Naive thymus-derived CD8-positive, alpha-beta T cell (primary cell): ENCODE measurements at regions not wholly inside any gene's neighbourhood (a gene's known extent, or its start where the extent isn't known, plus 50 kb on each side); places are given as distances from the start of the nearest gene placed in this dataset.

ENCODE experiments used
- ATAC-seq, 2 donors: fragments of 150-1000 bp; cut with Tn5 transposase in 1 of 2; sonication (Bioruptor Pico), chemical (Tn5 transposase) in 1 of 2; 1 replicate in 1 of 2; 2 replicates in 1 of 2; pipeline ENCODE4 v1.10.0; 2021; ENCODE audit warnings: mild to moderate bottlenecking in 2 of 2, moderate library complexity in 2 of 2
- POLR2A ChIA-PET: fragments of 350-600 bp; sonication (Branson Sonifier 250); formaldehyde crosslinking; loops from one replicate; lab custom pipeline; 2021; ENCODE audit warnings: antibody characterized with exemption; lab: Charles Lee
- DNase-seq, 10 donors: peaks; one replicate each; pipeline versions ENCODE4 v3.0.0 to v3.0.0-alpha.2; 2020 to 2022
- H3K27ac Mint-ChIP-seq, 10 donors: one replicate each; pipeline ENCODE4 v1.8.0; 2020 to 2022; ENCODE audit warnings: mild to moderate bottlenecking in 10 of 10, mixed read lengths in 10 of 10, moderate library complexity in 4 of 10, inconsistent platforms in 1 of 10
- H3K27me3 Mint-ChIP-seq, 5 donors: one replicate each; pipeline ENCODE4 v1.8.0; 2021 to 2022; ENCODE audit warnings: mixed read lengths in 5 of 5
- H3K36me3 Mint-ChIP-seq, 3 donors: one replicate each; pipeline ENCODE4 v1.8.0; 2020 to 2022; ENCODE audit warnings: mixed read lengths in 3 of 3, mild to moderate bottlenecking in 2 of 3, inconsistent platforms in 1 of 3
- H3K4me1 Mint-ChIP-seq, 4 donors: one replicate each; pipeline ENCODE4 v1.8.0; 2021 to 2022; ENCODE audit warnings: mixed read lengths in 4 of 4
- H3K4me3 Mint-ChIP-seq, 10 donors: one replicate each; pipeline ENCODE4 v1.8.0; 2020 to 2022; ENCODE audit warnings: mild to moderate bottlenecking in 10 of 10, mixed read lengths in 10 of 10, moderate library complexity in 6 of 10, inconsistent platforms in 1 of 10
- H3K9me3 Mint-ChIP-seq, 9 donors: one replicate each; pipeline ENCODE4 v1.8.0; 2020 to 2022; ENCODE audit warnings: mixed read lengths in 9 of 9, mild to moderate bottlenecking in 3 of 9, inconsistent platforms in 1 of 9, moderate library complexity in 1 of 9

DNA sequence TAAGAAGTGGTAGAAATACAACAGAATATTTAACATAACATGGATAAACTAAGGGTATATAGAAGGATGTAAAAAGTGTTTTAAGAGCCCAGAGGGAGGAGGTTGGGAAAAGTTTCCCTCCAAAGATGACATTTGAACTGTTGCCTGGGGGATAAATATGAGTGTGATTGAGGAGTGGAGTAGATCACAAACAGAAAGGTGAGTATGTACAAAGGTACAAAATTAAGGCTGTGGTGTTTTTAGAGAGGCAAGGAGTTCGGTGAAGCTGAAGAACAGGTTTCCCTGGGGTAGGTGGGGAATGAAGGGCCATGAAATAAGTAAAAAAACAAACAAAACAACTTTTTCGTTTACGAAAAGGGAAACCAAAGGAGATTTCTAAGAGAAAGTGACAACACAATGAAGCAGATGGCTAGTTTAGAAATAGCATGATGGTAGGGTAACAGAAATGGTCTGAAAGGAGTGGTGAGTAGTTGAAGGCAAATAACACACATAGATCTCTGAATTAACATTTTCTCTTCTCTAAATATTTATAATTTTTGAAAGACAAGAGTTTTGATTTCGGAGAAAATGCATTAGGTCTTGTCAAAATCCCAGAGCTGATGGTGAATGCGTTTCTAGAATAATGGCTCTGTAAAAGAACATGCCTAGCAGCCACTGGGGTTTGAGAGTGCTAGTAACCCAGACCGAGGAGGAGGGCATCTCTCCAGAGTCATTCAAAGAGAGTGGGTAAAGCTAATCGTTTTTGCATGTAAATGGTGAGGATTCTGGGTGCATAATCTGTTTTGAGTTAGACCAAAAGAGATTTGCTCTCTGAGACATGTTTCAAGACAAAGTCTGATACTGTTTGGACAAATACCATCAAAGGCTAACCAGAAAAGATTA, 240.4 kb upstream of the DCN start:
- DNase-seq (no peak), ATAC-seq (no peak)
- no peak overlapping the region for H3K4me3 Mint-ChIP-seq
- no peaks in the 10 kb centered on the region for H3K9me3 Mint-ChIP-seq
- H3K36me3 Mint-ChIP-seq: no peaks in the 10 kb centered on the region
- POLR2A ChIA-PET: no interaction called here
- H3K27me3 Mint-ChIP-seq: peaks cover 0 to 3% (median 0%) of the 10 kb centered on the region in 5 donors
- no peak overlapping the region for H3K27ac Mint-ChIP-seq
- no peaks in the 10 kb centered on the region for H3K4me1 Mint-ChIP-seq

DNA sequence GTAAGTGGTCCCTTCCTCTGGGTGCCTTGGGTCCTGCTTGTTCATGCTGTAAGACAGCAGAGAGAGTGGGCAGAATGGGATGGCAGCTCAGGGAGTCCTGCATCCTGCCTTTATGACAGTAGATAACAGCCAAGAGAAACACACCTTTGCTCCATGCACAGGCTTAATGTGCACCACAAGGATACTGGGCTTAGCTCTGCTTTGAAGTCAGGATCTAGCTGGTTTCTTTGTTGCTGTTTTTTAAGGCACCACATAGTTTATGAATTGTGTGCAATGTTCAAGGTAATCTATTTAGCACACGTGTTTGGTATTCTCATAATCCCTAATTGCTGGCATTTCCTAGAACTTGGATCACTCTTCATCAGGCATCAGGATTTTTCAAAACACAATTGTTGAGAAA, 239.5 kb upstream of the DCN start:
- H3K36me3 Mint-ChIP-seq: no peaks in the 10 kb centered on the region
- no peak overlapping the region for H3K27ac Mint-ChIP-seq
- POLR2A ChIA-PET: no interaction called here
- DNase-seq: no peak
- H3K9me3 Mint-ChIP-seq: no peaks in the 10 kb centered on the region
- no peak for ATAC-seq
- H3K4me3 Mint-ChIP-seq: no peak overlapping the region
- H3K4me1 Mint-ChIP-seq: no peaks in the 10 kb centered on the region
- peaks cover 0 to 3% (median 0%) of the 10 kb centered on the region in 5 donors for H3K27me3 Mint-ChIP-seq

DNA sequence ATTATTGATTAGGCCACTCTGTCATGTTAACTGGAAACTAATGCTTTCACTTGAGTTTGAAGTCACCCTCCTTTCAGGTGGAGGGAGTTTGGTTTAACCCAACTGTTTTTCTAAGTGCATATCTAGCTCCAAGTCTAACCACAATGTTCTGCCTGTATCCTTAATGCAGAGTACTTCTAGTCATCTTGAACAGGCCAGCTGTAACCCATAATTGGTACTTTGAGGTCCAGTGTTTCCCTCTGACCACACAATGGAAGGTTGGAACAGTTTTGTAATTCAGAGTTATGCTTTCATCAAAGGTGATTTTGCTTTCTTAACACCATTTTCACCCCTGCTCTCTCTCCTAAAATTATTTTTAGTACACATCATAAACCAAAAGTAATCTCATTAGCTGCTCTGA, 237.2 kb upstream of the DCN start:
- Mint-ChIP-seq H3K36me3 (no peaks in the 10 kb centered on the region), H3K4me3 (no peak overlapping the region), H3K27me3 (peaks cover 0 to 8% (median 2%) of the 10 kb centered on the region in 5 donors), H3K9me3 (no peaks in the 10 kb centered on the region), H3K4me1 (no peaks in the 10 kb centered on the region), H3K27ac (no peak overlapping the region)
- POLR2A ChIA-PET: no interaction called here
- DNase-seq: no peak
- ATAC-seq: no peak

DNA sequence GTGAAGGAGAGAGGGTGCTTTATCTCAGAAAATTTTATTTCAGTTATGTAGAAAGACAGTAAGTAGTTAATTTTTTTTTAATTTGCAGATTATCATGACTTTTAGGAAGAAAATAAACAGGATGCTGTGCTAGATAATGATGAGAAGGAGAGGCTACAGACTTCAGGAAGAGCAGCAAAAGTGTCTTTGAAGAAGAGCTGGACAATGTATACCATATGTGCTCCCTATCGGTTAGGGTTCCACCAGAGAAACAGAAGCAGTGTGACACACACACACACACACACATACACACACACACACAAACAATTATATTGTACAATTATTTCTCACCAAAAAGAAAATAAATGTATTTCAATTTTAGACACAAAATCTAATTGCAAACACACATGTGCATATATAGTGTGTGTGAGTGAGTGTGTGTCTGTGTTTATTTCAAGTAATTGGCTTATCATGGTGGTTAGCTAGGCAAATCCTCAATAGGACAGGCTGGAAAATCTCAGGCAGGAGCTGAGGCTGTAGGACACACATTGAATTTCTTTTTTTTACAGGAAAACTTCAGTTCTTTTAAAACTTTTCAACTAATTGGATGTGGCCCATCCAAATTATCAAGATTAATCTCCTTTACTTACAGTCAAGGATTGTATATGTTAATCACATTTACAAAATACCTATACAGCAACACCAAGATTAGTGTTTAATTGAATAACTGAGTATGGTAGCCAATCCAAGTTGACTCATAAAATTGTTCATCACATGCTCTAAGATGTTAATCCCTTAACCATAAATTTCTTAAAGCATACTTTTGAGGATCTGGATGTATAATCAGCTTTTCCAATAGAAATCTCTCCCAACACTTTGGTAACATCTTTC, 235.8 kb upstream of the DCN start:
- Mint-ChIP-seq H3K36me3 (no peaks in the 10 kb centered on the region), H3K27ac (no peak overlapping the region), H3K4me3 (no peak overlapping the region), H3K27me3 (peaks cover 0 to 8% (median 5%) of the 10 kb centered on the region in 5 donors), H3K4me1 (no peaks in the 10 kb centered on the region), H3K9me3 (no peaks in the 10 kb centered on the region)
- POLR2A ChIA-PET: no interaction called here
- no peak for DNase-seq
- ATAC-seq: no peak

DNA sequence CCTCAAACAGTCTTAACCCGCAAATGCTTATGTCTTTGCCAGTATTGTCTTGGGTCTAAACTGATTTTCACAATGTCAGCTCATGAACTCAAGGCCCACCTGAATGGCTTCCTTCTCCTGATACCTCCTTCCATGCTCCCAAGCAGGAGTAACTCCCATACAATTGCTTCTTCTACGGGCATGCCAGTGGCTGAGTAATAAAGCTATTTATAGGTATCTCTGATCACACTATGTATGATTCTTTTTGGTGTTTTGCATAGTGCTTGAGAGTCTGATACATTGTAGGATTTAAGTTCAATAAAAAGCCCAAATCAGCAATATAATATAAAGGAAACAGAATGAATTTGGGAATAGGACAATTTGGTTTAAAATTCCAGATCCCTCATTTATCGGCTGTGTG, 235.0 kb upstream of the DCN start:
- no peak overlapping the region for H3K27ac Mint-ChIP-seq
- H3K36me3 Mint-ChIP-seq: no peaks in the 10 kb centered on the region
- ATAC-seq (no peak), DNase-seq (no peak)
- no peaks in the 10 kb centered on the region for H3K4me1 Mint-ChIP-seq
- H3K27me3 Mint-ChIP-seq: peaks cover 0 to 8% (median 5%) of the 10 kb centered on the region in 5 donors
- POLR2A ChIA-PET: interaction anchor here (0.6 kb wide), 1 partner anchor 150 kb away, joined by 3 read pairs; no protein-coding TSS in a partner anchor
- H3K4me3 Mint-ChIP-seq: no peak overlapping the region
- H3K9me3 Mint-ChIP-seq: no peaks in the 10 kb centered on the region

DNA sequence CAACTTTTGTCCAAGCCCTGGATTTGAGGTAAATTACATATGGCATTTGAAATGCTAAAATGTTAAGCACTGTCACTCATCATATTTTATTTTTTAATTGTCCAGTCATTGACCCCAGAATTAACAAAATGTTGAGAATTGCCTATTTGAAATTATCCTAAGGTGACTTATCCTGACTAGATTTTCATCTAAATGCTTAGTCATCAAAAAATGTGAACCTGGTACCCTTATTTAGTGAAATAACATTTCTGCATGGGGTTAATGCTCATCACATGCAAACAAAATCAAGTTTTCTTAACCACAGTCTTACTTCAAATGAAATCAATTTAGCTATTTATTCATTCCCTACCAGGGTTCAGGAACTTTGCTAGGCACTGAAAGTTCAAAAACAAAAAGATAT, 232.0 kb upstream of the DCN start:
- Mint-ChIP-seq H3K36me3 (no peaks in the 10 kb centered on the region), H3K27ac (no peak overlapping the region), H3K27me3 (peaks cover 0 to 7% (median 5%) of the 10 kb centered on the region in 5 donors), H3K9me3 (no peaks in the 10 kb centered on the region), H3K4me3 (no peak overlapping the region), H3K4me1 (no peaks in the 10 kb centered on the region)
- no peak for DNase-seq
- no peak for ATAC-seq
- POLR2A ChIA-PET: no interaction called here

DNA sequence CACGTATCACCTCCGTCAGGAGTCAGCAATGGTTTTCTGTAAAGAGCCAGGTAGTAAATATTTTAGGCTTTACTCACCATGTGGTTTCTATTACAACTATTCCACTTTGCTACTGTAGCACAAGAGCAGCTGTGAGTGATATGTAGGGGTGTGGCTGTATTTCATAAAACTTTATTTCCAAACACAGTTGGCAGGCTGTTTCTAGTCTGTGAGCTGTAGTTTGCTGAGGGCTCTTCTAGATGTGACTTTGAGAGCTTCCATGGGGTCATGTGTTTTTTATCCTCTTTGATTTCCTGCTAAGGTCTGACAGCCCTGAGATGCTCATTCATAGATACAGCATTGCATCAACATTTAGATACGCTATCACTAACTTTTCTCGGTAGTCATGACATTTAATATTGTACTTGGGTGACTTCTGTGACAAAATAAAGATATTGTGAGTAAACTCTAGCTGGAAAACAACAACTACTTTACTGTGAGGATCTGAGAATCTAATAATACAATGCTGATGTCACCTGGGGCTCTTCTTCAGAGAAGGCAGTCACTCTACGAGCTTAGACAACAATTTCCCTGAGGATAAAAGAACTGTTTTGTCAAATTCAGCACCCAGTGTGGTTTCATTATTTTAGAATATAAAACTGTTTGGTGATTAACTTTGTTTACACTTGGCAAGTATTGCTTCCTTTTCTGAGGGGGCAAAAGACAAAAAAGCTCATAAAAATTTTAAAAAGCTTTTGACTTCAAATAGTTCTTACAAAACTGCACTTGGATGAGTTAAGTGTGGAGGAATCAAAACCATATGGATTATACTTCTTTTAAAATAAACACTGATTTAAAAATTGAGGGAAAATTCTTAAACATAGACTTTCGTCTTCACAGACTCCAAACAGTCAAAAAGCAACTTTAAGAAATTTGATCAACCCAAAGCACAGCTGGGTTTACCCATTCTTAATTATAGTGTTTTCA, 231.2 kb upstream of the DCN start:
- no peak overlapping the region for H3K27ac Mint-ChIP-seq
- no peaks in the 10 kb centered on the region for H3K9me3 Mint-ChIP-seq
- ATAC-seq (no peak), DNase-seq (no peak)
- peaks cover 0 to 7% (median 5%) of the 10 kb centered on the region in 5 donors for H3K27me3 Mint-ChIP-seq
- no peaks in the 10 kb centered on the region for H3K4me1 Mint-ChIP-seq
- no peaks in the 10 kb centered on the region for H3K36me3 Mint-ChIP-seq
- H3K4me3 Mint-ChIP-seq: no peak overlapping the region
- POLR2A ChIA-PET: no interaction called here

DNA sequence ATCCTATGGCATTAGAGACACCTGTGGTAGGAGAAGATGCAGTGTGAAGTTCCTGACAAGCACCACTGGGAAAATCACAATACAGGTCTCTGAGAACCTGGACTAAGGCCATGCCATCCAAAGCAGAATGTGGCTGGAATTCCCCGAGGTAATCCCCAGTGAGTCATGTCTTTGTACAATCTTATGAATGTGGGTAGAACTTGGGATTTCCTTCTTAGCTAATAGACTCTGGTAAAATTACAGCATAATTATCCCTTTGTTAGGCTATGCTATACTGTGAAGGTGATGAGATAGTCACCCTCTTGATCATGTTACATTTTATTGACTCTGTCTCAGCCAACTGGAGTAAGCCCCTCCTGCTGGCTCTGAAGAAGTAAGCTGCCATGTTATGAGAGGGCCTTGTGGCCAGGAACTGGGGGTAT, 224.3 kb upstream of the DCN start:
- DNase-seq (no peak), ATAC-seq (no peak)
- Mint-ChIP-seq H3K4me3 (no peak overlapping the region), H3K36me3 (no peaks in the 10 kb centered on the region), H3K27me3 (no peaks in the 10 kb centered on the region), H3K4me1 (no peaks in the 10 kb centered on the region), H3K27ac (no peak overlapping the region), H3K9me3 (no peaks in the 10 kb centered on the region)
- POLR2A ChIA-PET: no interaction called here

DNA sequence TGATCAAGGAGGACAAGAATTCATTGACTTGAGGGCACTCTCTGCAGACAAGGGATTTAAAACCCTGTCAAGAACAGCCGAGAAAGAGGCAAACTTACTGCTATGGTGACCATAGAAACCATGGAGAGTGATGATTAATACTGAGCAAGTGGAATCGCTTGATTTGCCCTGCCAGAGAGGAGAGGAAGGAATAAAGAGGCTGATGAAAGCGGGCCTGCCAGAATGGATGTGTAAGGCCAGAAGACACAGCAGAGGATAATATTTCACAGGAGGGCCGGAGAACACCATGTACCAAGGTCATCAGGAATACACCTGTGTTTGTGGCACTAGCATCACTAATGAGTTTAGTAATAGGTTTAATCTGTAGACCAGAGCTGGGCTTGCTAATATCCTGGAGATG, 221.8 kb upstream of the DCN start:
- Mint-ChIP-seq H3K27ac (peak overlapping the region in 1 of 10 donors; percentile 41), H3K4me1 (no peaks in the 10 kb centered on the region), H3K27me3 (no peaks in the 10 kb centered on the region), H3K4me3 (no peak overlapping the region), H3K9me3 (no peaks in the 10 kb centered on the region), H3K36me3 (no peaks in the 10 kb centered on the region)
- ATAC-seq (no peak), DNase-seq (no peak)
- POLR2A ChIA-PET: no interaction called here

DNA sequence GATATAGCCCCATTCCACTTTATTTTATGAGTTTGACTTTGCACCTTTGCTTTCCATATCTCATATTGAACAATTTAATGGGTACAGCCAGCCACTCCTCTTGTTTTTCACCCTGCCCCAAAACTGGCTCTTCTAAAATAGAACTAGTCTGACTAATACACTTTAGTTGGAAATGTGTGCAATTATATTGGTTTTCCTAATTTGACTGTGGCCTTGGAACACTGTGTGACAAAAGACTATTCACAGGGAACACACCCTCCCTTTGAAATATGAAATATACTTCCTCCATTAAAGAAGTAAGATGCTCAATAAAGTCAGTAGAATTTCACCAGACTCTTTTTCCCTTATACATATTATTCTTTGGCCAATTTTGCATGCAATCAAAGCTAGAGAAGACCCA, 218.6 kb upstream of the DCN start:
- Mint-ChIP-seq H3K4me3 (no peak overlapping the region), H3K9me3 (no peaks in the 10 kb centered on the region), H3K4me1 (no peaks in the 10 kb centered on the region), H3K36me3 (peaks cover 0 to under 1% (median 0%) of the 10 kb centered on the region in 3 donors), H3K27me3 (no peaks in the 10 kb centered on the region), H3K27ac (no peak overlapping the region)
- no peak for ATAC-seq
- DNase-seq: no peak
- POLR2A ChIA-PET: no interaction called here

DNA sequence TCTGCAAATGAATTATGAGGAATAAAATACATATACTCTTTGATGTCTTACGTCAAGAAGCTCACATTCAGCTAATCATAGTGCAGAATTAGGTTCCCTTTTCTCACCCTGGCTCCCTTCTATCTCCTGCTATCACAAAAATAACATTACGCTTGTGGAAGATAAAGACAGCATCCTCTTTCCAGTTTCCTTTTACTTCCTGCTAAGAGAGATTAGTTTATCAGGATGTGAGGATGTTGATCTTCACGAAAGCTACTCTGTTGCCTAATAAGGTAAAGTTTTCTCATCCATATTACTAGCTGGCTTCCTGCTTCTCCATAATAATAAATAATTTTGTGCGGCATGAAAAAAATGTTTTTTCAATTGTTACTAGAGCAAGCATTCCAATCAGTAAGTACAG, 217.7 kb upstream of the DCN start:
- Mint-ChIP-seq H3K9me3 (no peaks in the 10 kb centered on the region), H3K27ac (no peak overlapping the region), H3K27me3 (no peaks in the 10 kb centered on the region), H3K4me3 (no peak overlapping the region), H3K4me1 (no peaks in the 10 kb centered on the region), H3K36me3 (peaks cover 0 to 5% (median 0%) of the 10 kb centered on the region in 3 donors)
- DNase-seq: no peak
- POLR2A ChIA-PET: no interaction called here
- ATAC-seq: no peak

DNA sequence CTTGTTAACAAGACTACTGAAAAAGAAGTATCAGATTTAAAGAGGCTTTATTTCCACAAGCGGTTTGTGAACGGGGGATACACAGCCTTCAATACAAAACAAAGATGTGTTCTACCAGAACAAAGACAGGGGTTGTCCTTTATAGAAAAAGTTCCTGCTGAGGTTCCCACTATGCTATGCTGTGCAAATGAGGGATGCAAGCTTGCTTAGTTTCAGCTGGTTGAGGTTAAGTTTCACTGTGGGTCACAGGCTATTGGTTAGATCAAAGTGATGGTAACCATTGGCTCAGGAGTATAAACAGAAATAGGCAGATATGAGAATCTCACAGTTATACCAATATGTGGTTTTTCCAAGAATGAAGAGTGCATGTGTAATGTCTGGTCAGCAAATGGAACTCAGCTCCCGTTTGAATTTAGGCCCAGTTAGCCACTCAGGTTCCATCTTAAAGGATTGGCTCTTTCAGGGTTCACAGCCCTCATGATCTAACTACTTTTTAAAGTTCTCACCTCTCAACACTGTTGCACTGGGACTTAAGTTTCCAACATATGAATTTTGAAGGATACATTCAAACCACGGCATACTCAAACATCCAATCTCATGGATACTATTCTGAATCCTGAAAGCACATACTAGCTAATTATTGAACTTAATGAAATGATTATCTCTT, 215.4 kb upstream of the DCN start:
- Mint-ChIP-seq H3K27ac (no peak overlapping the region), H3K4me1 (no peaks in the 10 kb centered on the region), H3K27me3 (peaks cover 0 to 6% (median 0%) of the 10 kb centered on the region in 5 donors), H3K4me3 (no peak overlapping the region), H3K9me3 (peaks cover 0 to 3% (median 0%) of the 10 kb centered on the region in 9 donors), H3K36me3 (peaks cover 0 to 12% (median 6%) of the 10 kb centered on the region in 3 donors)
- ATAC-seq (no peak), DNase-seq (no peak)
- POLR2A ChIA-PET: no interaction called here
